ENCODE measurements at regions not wholly inside any gene's neighbourhood (a gene's known extent, or its start where the extent isn't known, plus 50 kb on each side); places are given as distances from the start of the nearest gene placed in this dataset.

DNA sequence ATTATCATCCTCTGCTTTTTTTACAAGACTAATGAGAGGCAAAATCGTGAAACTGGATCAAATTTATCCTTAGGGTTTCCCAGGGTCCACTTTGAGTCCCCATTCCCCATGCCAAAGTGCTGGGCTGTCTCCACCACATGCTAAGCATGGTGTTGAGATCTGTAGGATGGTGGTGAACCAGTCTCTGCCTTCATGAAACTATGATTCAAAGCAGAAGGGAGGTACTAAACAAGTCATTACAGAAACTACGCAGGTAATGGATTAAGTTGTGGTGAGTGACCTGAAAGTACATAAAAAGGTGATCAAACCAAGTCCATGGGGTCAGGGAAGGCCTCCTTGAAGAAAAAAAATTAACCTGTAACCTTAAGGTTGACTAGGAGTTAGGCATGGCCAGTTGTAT, 265.2 kb downstream of the ATG4C start:
- TF ChIP-seq, protein P1, sequence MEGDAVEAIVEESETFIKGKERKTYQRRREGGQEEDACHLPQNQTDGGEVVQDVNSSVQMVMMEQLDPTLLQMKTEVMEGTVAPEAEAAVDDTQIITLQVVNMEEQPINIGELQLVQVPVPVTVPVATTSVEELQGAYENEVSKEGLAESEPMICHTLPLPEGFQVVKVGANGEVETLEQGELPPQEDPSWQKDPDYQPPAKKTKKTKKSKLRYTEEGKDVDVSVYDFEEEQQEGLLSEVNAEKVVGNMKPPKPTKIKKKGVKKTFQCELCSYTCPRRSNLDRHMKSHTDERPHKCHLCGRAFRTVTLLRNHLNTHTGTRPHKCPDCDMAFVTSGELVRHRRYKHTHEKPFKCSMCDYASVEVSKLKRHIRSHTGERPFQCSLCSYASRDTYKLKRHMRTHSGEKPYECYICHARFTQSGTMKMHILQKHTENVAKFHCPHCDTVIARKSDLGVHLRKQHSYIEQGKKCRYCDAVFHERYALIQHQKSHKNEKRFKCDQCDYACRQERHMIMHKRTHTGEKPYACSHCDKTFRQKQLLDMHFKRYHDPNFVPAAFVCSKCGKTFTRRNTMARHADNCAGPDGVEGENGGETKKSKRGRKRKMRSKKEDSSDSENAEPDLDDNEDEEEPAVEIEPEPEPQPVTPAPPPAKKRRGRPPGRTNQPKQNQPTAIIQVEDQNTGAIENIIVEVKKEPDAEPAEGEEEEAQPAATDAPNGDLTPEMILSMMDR (IDR thresholded peaks at IDR 0.05) = no peak
- no peak for TF ChIP-seq POLR2A (IDR thresholded peaks at IDR 0.05)
